ENCODE measurements at regions not wholly inside any gene's neighbourhood (a gene's known extent, or its start where the extent isn't known, plus 50 kb on each side); places are given as distances from the start of the nearest gene placed in this dataset.

DNA sequence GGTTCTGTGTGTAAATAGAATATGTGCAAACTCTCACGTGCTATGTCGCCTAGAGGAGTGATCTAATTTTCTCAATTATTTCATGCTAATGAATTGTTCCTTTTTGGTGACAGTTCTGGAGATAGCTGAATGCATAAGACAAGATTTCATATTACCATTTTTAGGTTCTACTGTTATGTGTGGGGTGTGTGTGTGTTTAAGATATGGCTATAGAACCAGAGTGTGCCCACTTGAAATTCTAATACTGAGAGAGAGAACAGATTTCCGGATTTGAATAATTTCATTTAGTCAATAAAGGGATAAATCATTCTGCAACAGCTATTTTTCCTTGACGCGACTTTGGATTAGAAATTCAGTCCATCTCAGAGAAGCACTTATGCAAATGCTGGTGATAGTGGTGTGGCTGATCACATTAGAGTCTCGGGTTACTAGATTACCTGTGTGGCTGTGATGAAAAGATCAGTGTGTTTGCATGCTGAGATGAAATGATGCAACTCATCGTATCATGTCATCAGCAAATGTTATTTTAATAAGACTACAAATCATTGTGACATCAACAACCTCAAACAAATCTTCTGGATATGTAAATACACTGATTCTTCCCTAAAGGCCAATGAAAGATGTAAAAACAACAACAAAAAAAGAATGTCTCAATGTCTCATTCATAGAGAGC is 415.9 kb downstream of the EPHA4 start:
- no peak for FAIRE-seq
- no peaks in the 10 kb centered on the region for H3K27me3 ChIP-seq (ENCODE audit: control insufficient read depth in 2 of 2, insufficient read depth in 2 of 2, low read length in 2 of 2)
- no peaks in the 10 kb centered on the region for H3K79me2 ChIP-seq (ENCODE audit: control insufficient read depth, insufficient read depth, low read length)
- no peak for TF ChIP-seq HEY1 (CRISPR knock-in tag; IDR thresholded peaks at IDR 0.05; ENCODE audit: borderline replicate concordance)
- TF ChIP-seq NBN (IDR thresholded peaks at IDR 0.05; ENCODE audit: low read depth): no peak
- no peak for TF ChIP-seq TARDBP (IDR thresholded peaks at IDR 0.05)
- no peak for TF ChIP-seq HMGN3 (IDR thresholded peaks at IDR 0.05; ENCODE audit: borderline replicate concordance, extremely low read depth, insufficient read length, low read depth, low read length)
- no peak for TF ChIP-seq MEF2A (IDR thresholded peaks at IDR 0.05; ENCODE audit: control insufficient read depth, low read depth, low read length)
- TF ChIP-seq ZC3H11A (IDR thresholded peaks at IDR 0.05; ENCODE audit: low read depth, low read length): no peak
- no peak for TF ChIP-seq SETDB1 (IDR thresholded peaks at IDR 0.05; ENCODE audit: low read length)
- TF ChIP-seq HMG20B (CRISPR knock-in tag; IDR thresholded peaks at IDR 0.05): no peak
- no peak overlapping the region for H3K4me3 ChIP-seq
- no TSS peak for BruUV-seq (replicated peaks)
- no peak overlapping the region for H3K4me2 ChIP-seq (ENCODE audit: insufficient read depth, low read length)
- intact Hi-C loops (cut with micrococcal nuclease) (no loop called here), in situ Hi-C loops (cut with MboI) (no loop called here)
- ATAC-seq: no peak
- no peaks in the 10 kb centered on the region for H4K20me1 ChIP-seq (replicated peaks; ENCODE audit: control insufficient read depth, insufficient read depth, low read length)
- no peaks in the 10 kb centered on the region for H3K36me3 ChIP-seq (ENCODE audit: control insufficient read depth, insufficient read depth, low read length)
- H3K27ac ChIP-seq (ENCODE audit: extremely low read depth, low read depth, low read length): no peak overlapping the region
- H3K9me3 ChIP-seq (replicated peaks; ENCODE audit: control insufficient read depth, insufficient read depth, low read depth, low read length): no peaks in the 10 kb centered on the region
- H3K4me1 ChIP-seq (replicated peaks in 1 of 2; ENCODE audit: control insufficient read depth in 2 of 2, insufficient read depth in 2 of 2, low read length in 2 of 2): no peaks in the 10 kb centered on the region
- no peak overlapping the region for H2AFZ ChIP-seq (ENCODE audit: low read depth, low read length)
- DNase-seq (ENCODE audit: extremely low read depth in 1 of 4, low spot score in 3 of 4): no peak
- H3K9ac ChIP-seq (ENCODE audit: insufficient read depth in 1 of 2, low read depth in 2 of 2, low read length in 2 of 2): no peak overlapping the region
- WGBS (ENCODE audit: insufficient coverage, low coverage, missing lambda C conversion rate): 3% methylated on average over 5 of the region's 7 CpGs
- POLR2A ChIA-PET: no interaction called here
- CTCF ChIA-PET (ENCODE audit: low intra/inter-chr PET ratio): no interaction called here
- no peaks in the 10 kb centered on the region for H3K9me1 ChIP-seq (ENCODE audit: control insufficient read depth, insufficient read depth, low read length)

Measured in K562 (cell line).